ENCODE measurements at regions not wholly inside any gene's neighbourhood (a gene's known extent, or its start where the extent isn't known, plus 50 kb on each side); places are given as distances from the start of the nearest gene placed in this dataset.

GRCh38 chr14:87081004-87081403, 912.0 kb downstream of the GALC start:
- Histone ChIP-seq H3K27me3 (no peaks in the 10 kb centered on the region), H2AFZ (no peak overlapping the region), H3K9me3 (ENCODE audit: low read depth) (no peaks in the 10 kb centered on the region), H3K4me1 (ENCODE audit: insufficient read depth) (no peaks in the 10 kb centered on the region), H3K9me2 (replicated peaks; ENCODE audit: insufficient read depth) (no peaks in the 10 kb centered on the region), H4K20me1 (ENCODE audit: insufficient read depth, poor library complexity, severe bottlenecking) (no peaks in the 10 kb centered on the region), H3K4me3 (no peak overlapping the region), H3K36me3 (replicated peaks; ENCODE audit: insufficient read depth, low read depth) (no peaks in the 10 kb centered on the region), H3K27ac (no peak overlapping the region), H3K4me2 (no peak overlapping the region), H3K79me2 (no peaks in the 10 kb centered on the region)
- no peak for TF ChIP-seq EZH2 (IDR thresholded peaks at IDR 0.05; ENCODE audit: borderline replicate concordance)
- TF ChIP-seq CTCF (IDR thresholded peaks at IDR 0.05; ENCODE audit: poor library complexity), result no peak
- TF ChIP-seq EZH2phosphoT487 (IDR thresholded peaks at IDR 0.05; ENCODE audit: low read depth, severe bottlenecking, unreplicated experiment), result no peak
- no peak for DNase-seq (ENCODE audit: low spot score)
- WGBS (ENCODE audit: low lambda C conversion rate, missing lambda C conversion rate), result 80% methylated on average over 6 of the region's 6 CpGs

GRCh38 chr14:87080146-87080545, 912.8 kb downstream of the GALC start:
- Histone ChIP-seq H3K9me3 (ENCODE audit: low read depth) (no peaks in the 10 kb centered on the region), H3K36me3 (replicated peaks; ENCODE audit: insufficient read depth, low read depth) (no peaks in the 10 kb centered on the region), H3K4me3 (no peak overlapping the region), H4K20me1 (ENCODE audit: insufficient read depth, poor library complexity, severe bottlenecking) (no peaks in the 10 kb centered on the region), H3K4me2 (no peak overlapping the region), H3K27ac (no peak overlapping the region), H2AFZ (no peak overlapping the region), H3K79me2 (no peaks in the 10 kb centered on the region), H3K27me3 (no peaks in the 10 kb centered on the region), H3K4me1 (ENCODE audit: insufficient read depth) (no peaks in the 10 kb centered on the region), H3K9me2 (replicated peaks; ENCODE audit: insufficient read depth) (no peaks in the 10 kb centered on the region)
- no peak for DNase-seq (ENCODE audit: low spot score)
- WGBS (ENCODE audit: low lambda C conversion rate, missing lambda C conversion rate), result 92% methylated on average over 7 of the region's 7 CpGs
- TF ChIP-seq CTCF (IDR thresholded peaks at IDR 0.05; ENCODE audit: poor library complexity), result no peak
- TF ChIP-seq EZH2 (IDR thresholded peaks at IDR 0.05; ENCODE audit: borderline replicate concordance), result no peak
- no peak for TF ChIP-seq EZH2phosphoT487 (IDR thresholded peaks at IDR 0.05; ENCODE audit: low read depth, severe bottlenecking, unreplicated experiment)

- Histone ChIP-seq H3K9me2 (replicated peaks; ENCODE audit: insufficient read depth) (no peaks in the 10 kb centered on the region), H4K20me1 (ENCODE audit: insufficient read depth, poor library complexity, severe bottlenecking) (no peaks in the 10 kb centered on the region), H3K4me3 (no peak overlapping the region), H3K27me3 (no peaks in the 10 kb centered on the region), H2AFZ (no peak overlapping the region), H3K36me3 (replicated peaks; ENCODE audit: insufficient read depth, low read depth) (no peaks in the 10 kb centered on the region), H3K27ac (no peak overlapping the region), H3K9me3 (ENCODE audit: low read depth) (no peaks in the 10 kb centered on the region), H3K4me1 (ENCODE audit: insufficient read depth) (no peaks in the 10 kb centered on the region), H3K79me2 (no peaks in the 10 kb centered on the region), H3K4me2 (peak overlapping the region; percentile 12)
- WGBS (ENCODE audit: low lambda C conversion rate, missing lambda C conversion rate), result 58% methylated on average over 6 of the region's 6 CpGs
- TF ChIP-seq CTCF (IDR thresholded peaks at IDR 0.05; ENCODE audit: poor library complexity) (no peak), EZH2 (IDR thresholded peaks at IDR 0.05; ENCODE audit: borderline replicate concordance) (no peak), EZH2phosphoT487 (IDR thresholded peaks at IDR 0.05; ENCODE audit: low read depth, severe bottlenecking, unreplicated experiment) (no peak)
- no peak for DNase-seq (ENCODE audit: low spot score)
These were observed 913.6 kb downstream of the GALC start for GRCh38 chr14:87079416-87079815.

- Histone ChIP-seq H2AFZ (no peak overlapping the region), H3K9me2 (replicated peaks; ENCODE audit: insufficient read depth) (no peaks in the 10 kb centered on the region), H3K4me3 (no peak overlapping the region), H3K27me3 (no peaks in the 10 kb centered on the region), H3K27ac (no peak overlapping the region), H3K4me1 (ENCODE audit: insufficient read depth) (no peaks in the 10 kb centered on the region), H4K20me1 (ENCODE audit: insufficient read depth, poor library complexity, severe bottlenecking) (no peaks in the 10 kb centered on the region), H3K79me2 (no peaks in the 10 kb centered on the region), H3K36me3 (replicated peaks; ENCODE audit: insufficient read depth, low read depth) (no peaks in the 10 kb centered on the region), H3K4me2 (no peak overlapping the region), H3K9me3 (ENCODE audit: low read depth) (no peaks in the 10 kb centered on the region)
- no peak for DNase-seq (ENCODE audit: low spot score)
- TF ChIP-seq EZH2phosphoT487 (IDR thresholded peaks at IDR 0.05; ENCODE audit: low read depth, severe bottlenecking, unreplicated experiment), result no peak
- no peak for TF ChIP-seq CTCF (IDR thresholded peaks at IDR 0.05; ENCODE audit: poor library complexity)
- no peak for TF ChIP-seq EZH2 (IDR thresholded peaks at IDR 0.05; ENCODE audit: borderline replicate concordance)
These were observed 916.1 kb downstream of the GALC start for GRCh38 chr14:87076922-87077321.

Measured in hepatocyte (in vitro differentiated cells).